GM18498 (cell line): ENCODE measurements at regions not wholly inside any gene's neighbourhood (a gene's known extent, or its start where the extent isn't known, plus 50 kb on each side); places are given as distances from the start of the nearest gene placed in this dataset.
"Not testable (repeated sequence)": the region's sequence is repeated elsewhere in the genome, so short reads cannot be mapped to it uniquely, and the experiment has no call there.

Experiments used
- ATAC-seq: cut with Tn5 transposase; IDR thresholded peaks from one replicate; pipeline ENCODE4 v1.9.1; 2021; ENCODE audit warnings: mild to moderate bottlenecking, moderate library complexity; ENCODE audit not compliant: unreplicated experiment

DNA sequence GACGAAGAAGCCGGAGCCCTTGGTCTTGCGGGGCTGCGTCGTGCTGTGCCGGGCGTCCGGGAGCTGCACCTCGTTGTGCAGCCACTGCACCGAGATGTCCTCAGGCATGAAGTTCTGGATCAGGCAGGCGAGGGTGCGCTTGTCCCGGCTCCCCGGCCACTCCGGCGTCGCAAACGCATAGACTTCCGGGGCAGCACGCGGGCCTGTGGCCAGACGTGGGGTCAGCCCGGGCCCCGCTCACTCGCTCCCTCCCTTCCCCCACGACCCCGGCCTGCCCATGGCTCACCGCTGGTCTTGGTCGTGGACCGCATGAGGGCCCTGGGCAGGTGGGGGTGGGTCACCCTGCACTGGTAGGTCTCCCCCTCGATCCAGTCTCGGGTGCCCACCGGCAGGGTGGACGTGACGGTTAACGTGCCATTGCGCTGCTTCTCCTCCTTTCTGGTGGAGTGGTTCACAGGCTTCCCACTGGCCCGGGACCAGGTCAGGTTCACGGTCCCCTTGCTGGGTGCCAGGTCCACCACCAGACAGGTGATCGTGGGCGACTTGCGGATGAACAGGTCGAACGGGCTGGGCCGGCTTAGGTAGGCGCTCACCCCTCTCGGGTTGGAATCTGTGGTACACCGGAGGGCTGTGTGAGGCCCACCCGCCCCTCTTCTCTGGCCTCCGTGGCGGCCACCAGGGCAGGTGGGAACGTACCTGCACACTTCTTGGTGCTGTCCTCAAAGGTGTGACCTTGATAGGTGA is 74.0 kb downstream of the TMEM121 start:
- ATAC-seq = not testable (repeated sequence)

DNA sequence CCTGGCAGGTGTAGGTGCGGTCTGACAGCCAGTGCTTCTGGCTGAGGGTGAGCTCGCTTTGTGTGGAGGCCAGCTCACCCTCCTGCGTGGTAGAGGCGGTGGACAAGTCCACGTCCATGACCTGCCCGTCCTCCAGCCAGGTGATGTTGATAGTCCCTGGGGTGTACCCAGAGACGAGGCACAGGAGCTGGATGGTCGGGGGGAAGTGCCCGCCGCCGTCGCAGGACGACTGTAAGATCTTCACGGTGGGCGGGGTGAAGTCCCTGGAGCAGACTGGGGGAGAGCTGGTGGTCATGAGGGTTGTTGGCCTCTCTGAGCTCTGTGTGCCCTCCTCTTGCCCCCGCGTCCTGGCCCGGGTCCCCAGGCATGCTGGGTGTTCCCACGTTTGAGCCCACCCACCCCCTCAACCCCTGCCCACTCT is 74.6 kb downstream of the TMEM121 start:
- ATAC-seq = no peak

DNA sequence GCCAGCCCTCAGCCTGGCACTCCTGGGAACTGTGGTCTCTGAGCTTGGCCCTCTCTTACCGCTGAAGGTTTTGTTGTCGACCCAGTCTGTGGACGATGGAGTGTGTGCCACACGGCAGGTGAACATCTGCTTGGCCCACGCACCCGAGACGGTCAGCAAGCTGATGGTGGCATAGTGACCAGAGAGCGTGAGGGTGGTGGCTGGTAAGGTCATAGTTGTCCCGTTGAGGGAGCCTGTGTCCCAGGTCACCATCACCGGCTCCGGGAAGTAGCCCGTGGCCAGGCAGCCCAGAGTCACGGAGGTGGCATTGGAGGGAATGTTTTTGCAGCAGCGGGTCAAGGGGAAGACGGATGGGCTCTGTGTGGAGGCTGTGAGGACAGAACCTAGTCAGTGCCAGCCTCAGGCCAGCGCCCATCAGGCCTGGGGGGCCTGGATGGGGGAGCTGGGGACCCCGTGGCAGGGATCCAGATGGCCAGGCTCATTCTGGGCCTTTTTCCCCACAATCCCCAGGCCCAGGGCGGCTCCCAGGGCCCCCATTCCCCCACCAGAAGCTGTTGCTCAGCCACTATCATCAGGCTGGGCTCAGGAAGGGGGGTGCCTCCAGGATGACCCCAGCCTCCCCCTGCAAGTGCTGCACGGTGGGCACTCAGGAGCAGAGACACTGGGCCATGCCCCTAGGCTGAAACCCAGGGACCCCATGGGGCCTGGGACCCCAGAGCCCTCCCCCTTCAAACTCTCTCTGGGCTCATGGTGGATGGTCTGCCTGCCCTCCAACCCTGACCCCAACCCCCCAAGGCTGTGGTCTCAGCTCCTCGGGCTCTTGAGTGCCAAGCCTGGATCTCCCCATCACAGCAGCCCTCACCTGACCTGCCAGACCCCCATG is 75.2 kb downstream of the TMEM121 start:
- ATAC-seq = no peak

DNA sequence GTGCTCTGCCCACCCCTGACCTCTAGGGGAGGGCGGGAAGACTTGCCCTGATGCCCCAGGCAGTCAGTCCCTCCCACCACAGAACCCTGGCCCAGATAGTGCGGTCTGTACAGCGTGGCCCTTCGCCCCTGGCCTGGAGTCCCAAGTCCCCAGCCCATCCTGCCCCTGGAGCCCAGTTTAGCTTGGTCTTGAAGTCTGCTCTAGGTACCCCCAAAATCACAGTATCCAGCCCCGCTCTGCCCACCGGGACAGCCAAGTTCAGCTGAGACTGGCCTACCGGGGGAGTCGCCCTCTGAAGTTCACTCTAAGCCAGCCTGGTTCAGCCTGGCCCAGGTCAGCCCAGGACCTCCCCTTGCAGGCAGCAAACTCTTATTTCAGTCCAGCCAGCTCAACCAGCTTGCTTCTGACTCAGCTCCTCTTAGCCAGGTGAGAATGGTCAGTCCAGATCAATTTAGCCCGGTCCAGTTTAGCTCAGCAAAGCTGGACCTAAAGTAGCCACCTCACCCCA is 75.9 kb downstream of the TMEM121 start:
- ATAC-seq = no peak

DNA sequence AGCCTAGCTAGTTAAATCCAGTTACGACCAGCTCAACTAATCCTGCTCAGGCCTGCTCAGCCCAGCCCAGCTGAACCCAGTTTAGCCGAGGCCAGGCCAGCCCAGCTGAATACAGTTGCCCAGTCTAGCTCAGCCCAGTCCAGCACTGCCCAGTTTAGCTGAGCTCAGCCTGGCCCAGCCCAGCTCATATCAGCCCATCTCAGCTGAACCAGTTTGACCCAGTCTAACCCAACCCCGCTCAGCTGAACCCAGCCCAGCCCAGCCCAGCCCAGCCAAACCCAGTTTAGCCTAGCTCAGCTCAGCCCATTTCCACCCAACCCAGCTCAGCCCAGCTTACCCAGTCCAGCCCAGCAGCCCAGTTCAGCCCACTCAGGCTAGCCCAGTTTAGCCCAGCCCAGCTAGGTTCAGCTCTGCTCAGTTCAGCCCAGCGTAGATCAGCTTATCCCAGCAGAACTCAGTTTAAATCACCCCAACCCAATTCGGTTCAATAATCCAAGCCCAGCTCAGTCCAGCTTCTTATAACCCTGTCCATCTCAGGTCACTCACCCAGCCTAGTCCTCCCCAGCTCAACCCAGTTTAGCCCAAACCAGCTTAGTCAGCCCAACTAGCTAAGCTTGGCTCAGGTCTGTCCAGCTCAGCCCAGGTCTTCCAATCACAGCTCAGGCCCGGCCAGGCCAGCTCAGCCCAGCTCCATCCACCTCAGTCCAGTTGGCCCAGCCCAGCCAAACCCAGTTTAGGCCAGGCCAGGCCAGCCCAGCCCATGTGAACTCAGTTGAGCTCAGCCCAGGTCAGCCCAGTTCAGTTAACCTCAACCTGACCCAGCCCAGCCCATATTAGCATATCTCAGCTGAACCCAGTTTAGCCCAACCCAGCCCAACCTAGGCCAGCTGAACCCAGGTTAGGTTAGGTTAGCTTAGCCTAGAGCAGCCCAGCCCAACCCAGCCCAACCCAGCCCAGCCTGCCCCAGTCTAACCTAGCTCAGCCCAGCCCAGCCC is 76.7 kb downstream of the TMEM121 start:
- no peak for ATAC-seq

DNA sequence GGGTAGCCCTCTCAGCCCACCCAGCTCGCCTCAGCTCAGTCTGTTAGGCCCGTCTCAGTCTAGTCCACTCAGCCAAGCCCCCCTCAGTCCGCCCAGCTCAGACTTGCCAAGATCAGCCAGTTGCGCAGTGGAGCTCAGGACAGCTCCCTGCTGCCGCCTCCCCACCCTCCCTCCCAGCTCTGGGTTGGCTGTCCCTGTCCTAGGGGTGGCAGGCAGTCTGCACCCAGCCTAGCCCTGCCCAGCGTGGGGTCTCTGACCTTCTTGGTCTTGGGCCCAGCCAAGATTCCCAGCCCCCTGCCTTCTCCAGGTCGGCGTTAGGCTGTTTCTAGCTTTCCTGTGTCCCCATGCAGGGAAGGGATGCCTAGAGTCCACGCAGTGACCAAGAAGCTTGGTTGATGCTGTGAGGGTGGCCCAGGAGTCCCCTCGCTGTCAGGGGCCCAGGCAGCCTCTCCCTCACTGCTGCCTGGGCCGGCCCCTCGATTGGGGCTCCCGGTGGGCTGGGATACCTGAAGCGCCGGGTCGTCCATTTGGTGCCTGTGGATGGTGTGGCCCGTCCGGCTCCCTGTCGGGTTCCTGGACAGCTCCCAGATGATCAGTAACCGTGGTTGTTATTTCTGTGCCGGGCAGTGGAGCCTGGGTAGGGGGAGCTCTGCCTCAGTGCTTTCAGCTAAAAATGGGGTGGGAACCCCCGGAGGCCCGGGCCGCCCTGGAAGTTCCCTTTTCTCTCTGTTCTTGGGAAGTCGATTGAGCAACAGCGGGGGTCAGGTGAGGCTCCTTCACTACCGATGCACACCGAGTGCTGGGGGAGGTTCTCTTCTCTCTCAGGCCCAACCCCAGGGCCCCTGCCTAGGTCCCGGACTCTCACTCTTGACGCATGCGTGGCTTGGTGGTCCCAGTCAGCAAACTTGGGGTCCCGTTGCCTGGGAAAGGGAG is 78.4 kb downstream of the TMEM121 start:
- ATAC-seq = not testable (repeated sequence)

DNA sequence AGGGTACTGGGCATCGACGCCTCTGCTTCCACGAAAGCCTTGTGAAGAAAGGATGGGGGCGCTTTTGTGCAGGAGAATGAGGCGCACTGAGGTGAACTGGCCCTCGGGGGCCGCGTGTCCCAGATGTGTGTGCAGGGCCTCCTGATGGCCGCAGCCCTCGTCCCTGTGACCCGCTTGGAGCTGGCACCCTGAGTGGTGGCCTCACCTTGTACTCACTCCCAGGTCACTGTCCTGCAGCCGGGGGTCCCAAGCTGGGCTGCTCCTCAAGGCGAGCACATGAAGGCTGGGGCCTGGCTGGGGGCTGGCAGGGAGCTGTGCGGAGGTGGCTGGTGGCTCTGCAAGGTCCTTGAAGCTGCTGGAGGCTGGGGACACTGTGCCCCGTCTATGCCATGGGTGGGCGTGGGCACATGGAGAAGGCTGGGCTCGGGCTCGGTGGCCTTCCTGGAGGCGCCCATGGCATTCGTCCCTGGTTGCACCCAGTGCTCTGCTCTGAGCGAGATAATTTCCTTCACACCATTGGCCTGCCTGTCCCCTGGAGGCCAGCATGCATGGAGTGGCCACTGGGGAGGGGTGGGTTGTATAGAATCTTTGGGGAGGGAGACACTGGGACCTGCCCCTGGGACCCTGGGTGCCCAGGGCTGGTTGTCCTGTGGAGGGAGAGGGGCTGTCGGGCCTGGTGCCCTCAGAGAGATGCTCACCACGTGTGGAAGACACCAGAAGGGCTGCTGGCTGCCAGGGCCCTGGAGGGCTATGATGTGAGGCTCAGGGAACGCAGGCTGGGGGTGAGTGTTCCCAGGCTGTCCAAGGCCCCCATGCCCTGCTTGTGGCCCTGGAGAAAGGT is 79.3 kb downstream of the TMEM121 start:
- ATAC-seq = no peak

DNA sequence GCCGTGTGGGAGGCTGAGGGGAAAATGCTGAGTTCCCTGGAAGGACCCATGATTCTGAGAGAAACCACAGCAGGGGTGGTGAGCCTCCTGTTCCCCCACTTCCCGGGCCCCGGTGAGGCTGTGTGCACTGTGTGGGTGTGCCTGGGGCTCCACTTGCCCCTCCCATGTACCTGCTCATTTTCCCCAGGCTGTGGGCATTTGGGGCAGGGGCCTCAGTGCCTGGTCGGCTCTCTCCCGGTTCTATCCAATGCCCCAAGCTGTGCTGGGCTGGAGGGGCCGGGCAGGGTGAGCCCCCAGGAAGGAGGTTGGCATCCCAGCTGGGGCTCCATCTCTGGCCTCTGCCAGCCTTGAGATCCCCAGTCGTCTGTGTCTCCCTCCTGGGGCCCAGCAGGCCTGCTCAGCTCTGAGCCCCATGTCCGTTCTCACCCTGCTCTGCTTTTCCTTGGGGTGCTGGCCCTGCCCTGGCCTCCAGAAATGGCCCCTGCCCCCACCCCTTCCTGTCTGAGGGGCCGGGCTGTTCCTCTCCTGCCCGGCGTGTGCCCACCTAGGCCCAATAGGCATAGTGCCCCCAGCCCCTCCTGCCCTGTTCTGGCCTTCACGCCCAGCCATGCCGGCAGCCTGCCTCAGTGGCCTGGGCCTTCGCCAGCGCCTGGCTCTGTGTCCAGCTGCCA is 80.1 kb downstream of the TMEM121 start:
- not testable (repeated sequence) for ATAC-seq

DNA sequence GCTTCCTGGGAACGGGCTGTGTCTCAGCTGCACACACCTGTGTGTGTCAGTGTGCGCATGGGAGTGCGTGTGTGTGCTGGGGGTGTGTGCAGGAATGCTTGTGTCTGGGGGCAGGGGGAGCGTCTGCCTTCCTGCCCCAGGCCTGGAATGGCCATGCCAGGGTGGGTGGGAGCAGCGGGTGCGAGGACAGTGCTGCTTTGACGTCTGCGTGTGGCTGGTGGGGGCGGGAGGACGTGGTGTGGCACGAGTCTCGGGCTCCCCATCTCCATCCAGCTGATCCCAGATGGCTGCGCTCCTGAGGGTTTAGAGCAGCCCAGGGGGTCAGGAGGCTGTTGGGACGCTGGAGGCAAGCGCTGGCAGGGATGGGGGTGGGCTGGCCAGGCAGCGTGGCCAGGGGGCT is 80.6 kb downstream of the TMEM121 start:
- not testable (repeated sequence) for ATAC-seq

DNA sequence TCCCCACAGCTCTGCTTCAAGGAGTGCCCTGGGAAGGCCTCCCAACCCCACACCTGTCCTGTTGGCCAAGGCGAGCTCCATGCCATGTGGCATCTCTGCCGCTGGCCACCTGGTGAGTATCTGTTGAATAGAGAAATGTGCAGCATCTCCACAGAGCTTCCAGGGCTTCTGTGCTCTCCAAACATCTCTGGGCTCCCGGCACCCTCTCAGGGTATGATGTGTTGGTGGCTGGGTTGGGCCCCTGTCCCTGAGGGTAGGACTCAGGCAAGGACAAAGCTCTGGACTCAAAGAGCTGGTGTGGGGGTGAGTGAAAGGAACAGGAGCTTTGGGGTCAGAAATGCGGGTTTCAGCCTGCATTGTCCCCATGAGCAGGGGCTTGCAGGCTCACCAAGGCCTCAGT is 88.6 kb downstream of the TMEM121 start:
- not testable (repeated sequence) for ATAC-seq

DNA sequence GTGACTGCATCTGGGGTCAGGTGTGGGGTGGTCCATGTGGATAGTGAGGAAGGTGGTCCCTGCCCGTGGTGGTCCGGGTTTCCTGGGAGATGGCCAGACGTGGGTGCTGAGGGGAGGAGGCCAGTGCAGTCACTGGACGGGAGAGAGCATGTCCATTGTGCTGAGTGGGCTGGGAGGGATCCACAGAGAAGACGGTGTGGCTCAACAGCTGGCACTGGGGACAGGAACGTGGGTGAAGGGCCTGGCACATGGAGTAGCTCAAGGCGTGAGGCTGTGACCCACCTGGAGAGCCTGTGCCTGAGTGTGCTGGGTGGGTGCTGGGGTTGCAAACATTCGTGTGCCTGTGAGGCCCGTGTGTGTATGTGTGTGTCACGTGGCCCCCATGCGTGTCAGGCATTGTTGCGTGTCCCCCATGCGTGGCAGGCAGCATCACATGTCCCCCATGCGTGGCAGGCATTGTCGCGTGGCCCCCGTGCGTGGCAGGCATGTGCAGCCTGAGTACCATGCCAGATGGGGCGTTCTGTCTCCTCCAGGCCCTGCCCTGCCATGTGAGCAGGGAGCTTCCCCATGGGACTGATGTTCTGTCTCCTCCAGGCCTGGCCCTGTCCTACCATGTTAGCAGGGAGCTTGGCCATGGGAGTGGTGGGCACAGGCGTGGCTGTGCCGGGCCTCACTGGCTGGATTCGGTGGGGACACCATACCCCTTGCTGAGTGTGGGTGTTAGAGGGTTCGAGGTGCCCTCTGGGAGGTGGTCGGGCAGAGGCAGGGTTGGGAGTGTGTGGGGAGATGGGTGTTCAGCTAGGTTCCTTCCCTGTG is 89.8 kb downstream of the TMEM121 start:
- ATAC-seq = not testable (repeated sequence)

DNA sequence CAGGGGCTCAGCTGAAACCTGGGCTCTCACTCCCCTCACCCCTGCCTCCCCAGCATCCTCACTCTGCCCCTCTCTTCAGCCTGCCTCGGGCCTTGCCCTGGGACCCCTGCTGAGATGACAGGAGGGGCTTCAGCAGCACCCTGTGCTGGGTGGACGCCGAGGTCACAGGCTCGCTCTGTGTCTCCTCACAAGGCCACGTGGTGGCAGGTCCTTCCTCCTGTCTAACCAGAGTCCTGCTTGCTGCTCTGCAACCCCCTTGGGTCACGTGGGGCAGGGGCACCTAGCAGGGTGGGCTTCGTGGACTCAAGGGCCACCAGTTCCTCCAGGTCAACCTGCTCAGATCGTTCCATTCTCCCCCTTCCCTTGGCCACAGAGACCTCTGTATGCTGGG is 90.4 kb downstream of the TMEM121 start:
- ATAC-seq = no peak

DNA sequence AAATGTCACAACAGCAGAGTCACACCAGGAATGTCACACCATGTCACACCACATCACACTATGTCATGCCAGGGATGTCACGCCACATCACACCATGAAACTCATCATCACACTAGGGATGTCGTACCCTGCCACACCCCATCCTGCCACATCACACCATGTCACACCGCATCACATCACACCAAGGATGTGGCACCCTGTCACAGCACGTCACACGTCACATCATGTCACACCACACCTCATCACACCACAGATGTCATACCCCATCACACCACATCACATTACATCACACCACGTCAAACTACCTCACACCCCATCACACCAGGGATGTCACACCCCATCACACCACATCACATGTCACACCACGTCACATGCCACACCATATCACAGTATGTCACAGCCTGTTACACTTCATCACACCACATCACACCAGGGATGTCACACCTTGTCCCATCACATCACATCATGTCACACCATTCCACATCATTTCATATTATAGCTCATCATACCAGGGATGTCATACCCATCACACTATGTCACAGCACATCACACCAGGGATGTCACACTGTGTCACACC is 90.9 kb downstream of the TMEM121 start:
- no peak for ATAC-seq

DNA sequence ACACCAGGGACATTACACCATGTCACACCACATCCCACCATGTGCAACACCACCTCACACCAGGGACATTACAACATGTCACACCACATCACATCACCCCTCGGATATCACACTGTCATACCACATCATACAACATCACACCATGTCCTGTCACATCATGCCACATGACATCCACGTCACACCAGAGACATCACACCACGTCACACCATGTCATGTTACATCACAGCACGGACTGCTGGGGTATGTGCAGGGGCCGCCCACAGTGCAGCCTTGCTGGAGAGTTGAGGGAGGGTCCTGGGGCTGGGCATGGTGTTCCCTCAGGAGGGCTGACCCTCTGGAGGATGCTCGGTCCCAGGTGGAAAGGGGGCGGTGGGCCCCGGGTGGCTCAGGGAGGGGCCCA is 91.4 kb downstream of the TMEM121 start:
- not testable (repeated sequence) for ATAC-seq

DNA sequence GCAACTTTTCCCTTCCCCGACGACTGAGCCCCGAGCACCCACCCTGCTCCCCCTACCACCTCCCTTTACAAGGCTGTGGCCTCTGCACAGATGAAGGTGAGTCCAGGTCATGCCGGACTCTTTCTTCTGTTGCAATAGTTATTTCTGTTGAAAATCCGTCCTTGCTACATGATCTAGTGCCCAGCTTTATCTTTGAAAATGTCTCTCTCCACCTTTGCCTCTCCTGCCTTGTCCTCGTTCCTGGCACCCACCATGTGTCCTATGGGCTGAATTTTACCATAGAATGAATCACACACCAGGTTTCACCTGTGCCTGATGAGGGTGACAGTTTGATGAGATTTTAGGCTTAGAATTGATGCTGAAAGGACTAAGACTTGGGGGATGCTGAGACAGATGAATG is 92.9 kb downstream of the TMEM121 start:
- ATAC-seq = not testable (repeated sequence)

DNA sequence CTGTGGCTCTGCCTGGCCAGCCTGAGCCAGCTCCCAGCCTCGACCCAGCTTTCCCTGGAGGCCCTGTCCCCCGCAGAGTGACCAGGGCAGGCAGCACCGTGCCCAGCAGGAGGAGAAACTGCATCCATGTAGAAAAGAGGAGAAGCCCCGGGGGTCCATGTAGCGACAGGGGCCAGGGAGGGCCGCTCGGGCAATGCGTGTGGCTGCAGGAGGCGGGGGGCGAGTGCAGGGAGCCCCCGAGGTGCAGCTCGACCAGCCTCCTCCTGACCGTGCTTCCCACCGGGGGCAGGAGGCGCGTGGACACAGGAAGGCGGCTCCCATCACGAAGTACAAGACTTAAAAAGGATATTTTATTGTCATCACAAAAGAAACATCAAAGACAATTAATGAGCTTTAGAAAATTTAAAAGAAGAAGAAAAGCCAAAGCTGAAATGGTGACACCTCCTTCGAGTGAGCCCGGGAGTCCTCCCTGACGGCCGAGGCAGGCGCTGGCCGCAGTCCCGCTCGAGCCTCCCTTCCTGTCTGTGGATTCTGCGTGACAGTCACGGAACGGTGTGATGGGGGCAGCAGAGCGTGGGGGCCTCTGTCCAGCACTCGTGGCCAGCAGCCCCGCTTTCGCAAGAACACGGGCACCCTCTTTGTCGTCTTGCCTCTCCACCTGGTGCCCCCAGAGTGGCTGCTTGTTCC is 93.9 kb downstream of the TMEM121 start:
- ATAC-seq = not testable (repeated sequence)
